Keratinocyte (primary cell): ENCODE measurements at regions not wholly inside any gene's neighbourhood (a gene's known extent, or its start where the extent isn't known, plus 50 kb on each side); places are given as distances from the start of the nearest gene placed in this dataset.

Experiments
- DNase-seq: peaks from one replicate; pipeline ENCODE4 v3.0.0-alpha.2; 2011; ENCODE audit warnings: low read depth, missing footprints, low spot score
- FAIRE-seq: peaks from 2 replicates; lab custom pipeline; 2011; peaks lifted over from hg19 to GRCh38; lab: Jason Lieb, UNC
- H2AFZ ChIP-seq: 2 replicates; pipeline ENCODE4 v1.6.0; 2012; ENCODE audit warnings: low read length, control low read depth, inconsistent platforms; ENCODE audit not compliant: control insufficient read depth
- H3K27ac ChIP-seq: 2 replicates; pipeline ENCODE4 v1.5.1; 2011; ENCODE audit warnings: low read length; ENCODE audit not compliant: control insufficient read depth, insufficient read depth
- H3K27me3 ChIP-seq: 3 replicates; pipeline ENCODE4 v1.6.0; 2011; ENCODE audit warnings: low read length; ENCODE audit not compliant: control insufficient read depth, insufficient read depth; ENCODE audit errors: extremely low read depth
- H3K36me3 ChIP-seq, 2 experiments: 2 replicates in 1 of 2; 3 replicates in 1 of 2; pipeline ENCODE4 v1.5.1; 2011; ENCODE audit warnings: low read length in 2 of 2, mild to moderate bottlenecking in 1 of 2; ENCODE audit not compliant: control insufficient read depth in 2 of 2, insufficient read depth in 2 of 2; ENCODE audit errors: extremely low read depth in 1 of 2
- H3K4me1 ChIP-seq: 3 replicates; pipeline ENCODE4 v1.5.1; 2011; ENCODE audit warnings: low read length; ENCODE audit not compliant: control insufficient read depth, insufficient read depth; ENCODE audit errors: extremely low read depth
- H3K4me2 ChIP-seq: 3 replicates; pipeline ENCODE4 v1.6.0; 2011; ENCODE audit warnings: low read depth, low read length; ENCODE audit not compliant: control insufficient read depth, insufficient read depth; ENCODE audit errors: extremely low read depth
- H3K4me3 ChIP-seq, 3 experiments: fragments of 200-600 bp in 1 of 3; sonication (generic) in 1 of 3; 2 replicates in 2 of 3; 3 replicates in 1 of 3; pipeline ENCODE4 v1.5.1; 2011 to 2016; ENCODE audit warnings: low read length in 3 of 3, mild to moderate bottlenecking in 3 of 3, control low read depth in 2 of 3, inconsistent platforms in 1 of 3, low read depth in 1 of 3, mixed read lengths in 1 of 3, mixed run types in 1 of 3, moderate library complexity in 1 of 3; ENCODE audit not compliant: control insufficient read depth in 2 of 3, insufficient read depth in 2 of 3; ENCODE audit errors: extremely low read depth in 1 of 3
- H3K79me2 ChIP-seq: 2 replicates; pipeline ENCODE4 v1.6.0; 2012; ENCODE audit warnings: low read length; ENCODE audit not compliant: control insufficient read depth, insufficient read depth
- H3K9ac ChIP-seq: 3 replicates; pipeline ENCODE4 v1.6.0; 2011; ENCODE audit warnings: low read length; ENCODE audit not compliant: control insufficient read depth, insufficient read depth; ENCODE audit errors: extremely low read depth
- H3K9me1 ChIP-seq: 3 replicates; pipeline ENCODE4 v1.6.0; 2011; ENCODE audit warnings: low read length; ENCODE audit not compliant: control insufficient read depth, insufficient read depth; ENCODE audit errors: extremely low read depth
- H3K9me3 ChIP-seq: 2 replicates; pipeline ENCODE4 v1.5.1; 2012; ENCODE audit warnings: low read depth, low read length; ENCODE audit not compliant: control insufficient read depth
- H4K20me1 ChIP-seq: 3 replicates; pipeline ENCODE4 v1.6.0; 2011; ENCODE audit warnings: low read length; ENCODE audit not compliant: control insufficient read depth, insufficient read depth; ENCODE audit errors: extremely low read depth
- CTCF ChIP-seq, 3 experiments: IDR thresholded peaks in 1 of 3; conservative IDR thresholded peaks in 1 of 3; optimal IDR thresholded peaks in 1 of 3; 2 replicates in 2 of 3; 3 replicates in 1 of 3; pipeline versions ENCODE3 to v1.5.1; 2011; ENCODE audit warnings: low read length in 3 of 3, mild to moderate bottlenecking in 3 of 3, moderate library complexity in 2 of 3, control low read depth in 1 of 3, inconsistent platforms in 1 of 3; ENCODE audit not compliant: insufficient read depth in 2 of 3; ENCODE audit errors: extremely low read depth in 1 of 3
- EZH2 ChIP-seq: IDR thresholded peaks from one replicate; pipeline ENCODE4 v1.6.1; 2012; ENCODE audit warnings: inconsistent platforms, mild to moderate bottlenecking, low read length, moderate library complexity
- dilution Hi-C: fragments of 300-500 bp; cut with MboI; formaldehyde crosslinking; loops from one replicate; pipeline ENCODE4 v1.7.0; 2020; ENCODE audit warnings: low sequenced_read_pairs; ENCODE audit not compliant: extremely low pct_ligation_motif_present

- Histone ChIP-seq H3K36me3 (no peaks in the 10 kb centered on the region), H3K27me3 (no peaks in the 10 kb centered on the region), H3K27ac (no peak overlapping the region), H2AFZ (no peak overlapping the region), H3K79me2 (no peaks in the 10 kb centered on the region), H3K4me3 (no peak overlapping the region), H4K20me1 (no peaks in the 10 kb centered on the region), H3K4me2 (no peak overlapping the region), H3K9me1 (no peaks in the 10 kb centered on the region), H3K9ac (no peak overlapping the region), H3K4me1 (peaks cover 4% of the 10 kb centered on the region), H3K9me3 (no peaks in the 10 kb centered on the region)
- no peak for FAIRE-seq
- TF ChIP-seq EZH2 = no peak
- TF ChIP-seq CTCF (optimal IDR thresholded peaks at IDR 0.05 in 1 of 3, IDR thresholded peaks at IDR 0.05 in 1 of 3, conservative IDR thresholded peaks at IDR 0.05 in 1 of 3; ENCODE audit: extremely low read depth in 1 of 3, insufficient read depth in 2 of 3, low read length in 3 of 3) = no peak
- dilution Hi-C loops = no loop called here
- DNase-seq = no peak
Measured at GRCh38 chr3:180382638-180383180, 219.3 kb upstream of the TTC14 start.

GRCh38 chr3:180383332-180384020 lies 218.5 kb upstream of the TTC14 start:
- H3K4me2 ChIP-seq = no peak overlapping the region
- H3K79me2 ChIP-seq = no peaks in the 10 kb centered on the region
- no peaks in the 10 kb centered on the region for H3K9me1 ChIP-seq
- no peak for TF ChIP-seq EZH2
- TF ChIP-seq CTCF (optimal IDR thresholded peaks at IDR 0.05 in 1 of 3, IDR thresholded peaks at IDR 0.05 in 1 of 3, conservative IDR thresholded peaks at IDR 0.05 in 1 of 3; ENCODE audit: extremely low read depth in 1 of 3, insufficient read depth in 2 of 3, low read length in 3 of 3) = no peak
- no peaks in the 10 kb centered on the region for H3K27me3 ChIP-seq
- H3K9ac ChIP-seq = no peak overlapping the region
- H3K9me3 ChIP-seq = no peaks in the 10 kb centered on the region
- peaks cover 4% of the 10 kb centered on the region for H3K4me1 ChIP-seq
- no peaks in the 10 kb centered on the region for H4K20me1 ChIP-seq
- H2AFZ ChIP-seq = no peak overlapping the region
- peak overlapping the region in 1 of 3 experiments; percentile 9 for H3K4me3 ChIP-seq
- DNase-seq = no peak
- dilution Hi-C loops = no loop called here
- no peaks in the 10 kb centered on the region for H3K36me3 ChIP-seq
- FAIRE-seq = no peak
- no peak overlapping the region for H3K27ac ChIP-seq
